K562 (cell line): ENCODE measurements at regions not wholly inside any gene's neighbourhood (a gene's known extent, or its start where the extent isn't known, plus 50 kb on each side); places are given as distances from the start of the nearest gene placed in this dataset.

Experiments used
- ATAC-seq: fragments of 200-7000 bp; cut with Tn5 transposase; 3 replicates; pipeline ENCODE4 v1.9.1; 2020; ENCODE audit warnings: moderate library complexity
- BruUV-seq: library from RNA; stranded (reverse); fragments of 400-500 nt; replicated peaks from 2 replicates; lab custom pipeline; 2021; lab: Mats Ljungman, UMichigan
- CTCF ChIA-PET: fragments of 300-600 bp; formaldehyde crosslinking; extraction: SDS; loops from one replicate; lab custom pipeline; 2021; ENCODE audit warnings: low intra/inter-chr PET ratio; lab: Yijun Ruan, JAX
- POLR2A ChIA-PET: fragments of 300-600, 350-650 bp; sonication (Branson Sonifier 250); formaldehyde crosslinking; extraction: SDS; loops from one replicate; lab custom pipeline; 2021; ENCODE audit warnings: antibody characterized with exemption, inconsistent platforms; lab: Yijun Ruan, JAX
- DNase-seq, 4 experiments: peaks; one replicate each; pipeline versions ENCODE4 v3.0.0 to v3.0.0-alpha.2; 2011 to 2018; ENCODE audit warnings: low spot score in 3 of 4, mixed read lengths in 3 of 4; ENCODE audit errors: extremely low read depth in 1 of 4
- FAIRE-seq: peaks from 2 replicates; lab custom pipeline; 2011; peaks lifted over from hg19 to GRCh38; lab: Jason Lieb, UNC
- H2AFZ ChIP-seq: 2 replicates; pipeline ENCODE4 v1.6.0; 2011; ENCODE audit warnings: low read depth, low read length, control low read depth, inconsistent platforms
- H3K27ac ChIP-seq: fragments of 200-600 bp; 3 replicates; pipeline ENCODE4 v1.8.0; 2011; ENCODE audit warnings: low read depth, mild to moderate bottlenecking, control low read depth, inconsistent platforms, low read length, moderate library complexity, mixed read lengths; ENCODE audit errors: extremely low read depth
- H3K27me3 ChIP-seq, 2 experiments: fragments of 300-600 bp in 1 of 2; 2 replicates in 1 of 2; 3 replicates in 1 of 2; pipeline versions ENCODE4 v1.6.0 to v1.8.0; 2011; ENCODE audit warnings: inconsistent platforms in 2 of 2, low read length in 2 of 2, mild to moderate bottlenecking in 1 of 2, mixed read lengths in 1 of 2, moderate library complexity in 1 of 2; ENCODE audit not compliant: control insufficient read depth in 2 of 2, insufficient read depth in 2 of 2
- H3K36me3 ChIP-seq: fragments of 300-600 bp; 3 replicates; pipeline ENCODE4 v1.8.0; 2011; ENCODE audit warnings: mild to moderate bottlenecking, low read length, inconsistent platforms; ENCODE audit not compliant: control insufficient read depth, insufficient read depth
- H3K4me1 ChIP-seq, 2 experiments: fragments of 200-600 bp in 1 of 2; replicated peaks in 1 of 2; 2 replicates in 1 of 2; 3 replicates in 1 of 2; pipeline versions ENCODE4 v1.5.1 to v1.8.0; 2011; ENCODE audit warnings: inconsistent platforms in 2 of 2, low read length in 2 of 2, mild to moderate bottlenecking in 1 of 2, mixed read lengths in 1 of 2, moderate library complexity in 1 of 2; ENCODE audit not compliant: control insufficient read depth in 2 of 2, insufficient read depth in 2 of 2
- H3K4me2 ChIP-seq: 2 replicates; pipeline ENCODE4 v1.6.1; 2011; ENCODE audit warnings: low read length, control low read depth, inconsistent platforms, mixed read lengths; ENCODE audit not compliant: insufficient read depth
- H3K4me3 ChIP-seq: fragments of 200-600 bp; sonication (generic), shearing (Covaris generic); 2 replicates; pipeline ENCODE4 v1.5.1; 2016; ENCODE audit warnings: control low read depth, inconsistent platforms
- H3K79me2 ChIP-seq: fragments of 200-600 bp; 3 replicates; pipeline ENCODE4 v1.8.0; 2011; ENCODE audit warnings: low read length, inconsistent platforms; ENCODE audit not compliant: control insufficient read depth, insufficient read depth
- H3K9ac ChIP-seq, 2 experiments: 2 replicates each; pipeline versions ENCODE4 v1.6.0 to v1.6.1; 2011; ENCODE audit warnings: low read depth in 2 of 2, low read length in 2 of 2, control low read depth in 1 of 2, inconsistent platforms in 1 of 2, mild to moderate bottlenecking in 1 of 2, mixed read lengths in 1 of 2; ENCODE audit not compliant: insufficient read depth in 1 of 2
- H3K9me1 ChIP-seq: one replicate; pipeline ENCODE4 v1.6.0; 2011; ENCODE audit warnings: inconsistent platforms, mild to moderate bottlenecking, low read length, moderate library complexity; ENCODE audit not compliant: control insufficient read depth, insufficient read depth
- H3K9me3 ChIP-seq: replicated peaks from 2 replicates; pipeline ENCODE4 v1.5.1; 2011; ENCODE audit warnings: low read depth, low read length, inconsistent platforms; ENCODE audit not compliant: control insufficient read depth, insufficient read depth
- H4K20me1 ChIP-seq: replicated peaks from 2 replicates; pipeline ENCODE4 v1.6.1; 2011; ENCODE audit warnings: low read length, inconsistent platforms, mixed read lengths; ENCODE audit not compliant: control insufficient read depth, insufficient read depth
- ESRRB ChIP-seq: fragments of 250-450 bp; sonication (Bioruptor Pico); IDR thresholded peaks from 2 replicates; pipeline ENCODE4 v1.5.0; 2020; ENCODE audit warnings: mild to moderate bottlenecking, moderate library complexity, borderline replicate concordance
- NBN ChIP-seq: fragments of 450-650 bp; IDR thresholded peaks from 2 replicates; pipeline ENCODE4 v1.6.1; 2016; ENCODE audit warnings: low read depth, mild to moderate bottlenecking
- NR2C1 ChIP-seq, 2 experiments: fragments of 450-650 bp; IDR thresholded peaks; 2 replicates each; pipeline ENCODE4 v1.6.1; 2017; ENCODE audit warnings: mild to moderate bottlenecking in 2 of 2, antibody characterized with exemption in 1 of 2, inconsistent platforms in 1 of 2, missing compliant biosample characterization in 1 of 2, missing genetic modification characterization in 1 of 2
- ZFPM2 ChIP-seq: fragments of 250-450 bp; sonication (Bioruptor Pico); IDR thresholded peaks from 2 replicates; pipeline ENCODE4 v1.5.1; 2022; ENCODE audit warnings: mild to moderate bottlenecking
- WGBS: fragments of 100-300 bp; shearing (Covaris generic); methylation state at CpG from one replicate; pipeline ENCODE4 v1.1.6; 2016; ENCODE audit warnings: low coverage, mixed read lengths; ENCODE audit not compliant: insufficient coverage; ENCODE audit errors: missing lambda C conversion rate; 5-methylcytosine and 5-hydroxymethylcytosine counted together
- in situ Hi-C: fragments of 300-500 bp; cut with MboI; formaldehyde crosslinking; loops from 4 replicates; pipeline ENCODE4 v1.15.0; 2018; ENCODE audit warnings: inconsistent platforms, mixed read lengths
- intact Hi-C: fragments of 100-400 bp; cut with micrococcal nuclease; formaldehyde crosslinking; loops from 2 replicates; pipeline ENCODE4 v1.14.2; 2022
- TF ChIP-seq, protein P1 (sequence below): fragments of 250-450 bp; sonication (Bioruptor Pico); IDR thresholded peaks from 2 replicates; pipeline ENCODE4 v1.8.0; 2021; ENCODE audit warnings: moderate library complexity, mild to moderate bottlenecking, inconsistent platforms
- TF ChIP-seq, protein P2 (sequence below): fragments of 250-450 bp; sonication (Bioruptor Pico); IDR thresholded peaks from 2 replicates; pipeline ENCODE4 v1.9.0; 2021; ENCODE audit warnings: mild to moderate bottlenecking, inconsistent platforms
- TF ChIP-seq, protein P3 (sequence below): sonication (generic); IDR thresholded peaks from 2 replicates; pipeline ENCODE4 v1.6.1; 2016

DNA sequence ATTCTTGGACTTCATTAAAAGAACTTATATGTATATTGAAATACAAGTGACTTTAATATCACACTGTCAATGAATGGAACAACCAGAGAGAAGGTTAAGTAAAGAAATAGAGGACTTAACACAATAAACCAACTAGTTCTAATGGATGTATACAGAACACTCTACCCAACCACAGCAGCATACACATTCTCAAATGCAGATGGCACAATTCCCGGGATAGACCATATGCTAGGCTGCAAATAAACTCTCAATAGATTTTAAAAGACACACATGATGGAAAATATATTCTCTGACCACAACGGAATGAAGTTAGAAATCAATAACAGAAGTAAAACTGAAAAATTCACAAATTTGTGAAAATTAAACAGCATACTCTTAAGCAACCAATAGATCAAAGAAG is 214.3 kb upstream of the LINGO1 start (continued):
- TF ChIP-seq, protein P1, sequence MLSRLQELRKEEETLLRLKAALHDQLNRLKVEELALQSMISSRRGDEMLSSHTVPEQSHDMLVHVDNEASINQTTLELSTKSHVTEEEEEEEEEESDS (CRISPR knock-in tag) = no peak
- no peak for TF ChIP-seq ZFPM2 (CRISPR knock-in tag)
- TF ChIP-seq, protein P2, sequence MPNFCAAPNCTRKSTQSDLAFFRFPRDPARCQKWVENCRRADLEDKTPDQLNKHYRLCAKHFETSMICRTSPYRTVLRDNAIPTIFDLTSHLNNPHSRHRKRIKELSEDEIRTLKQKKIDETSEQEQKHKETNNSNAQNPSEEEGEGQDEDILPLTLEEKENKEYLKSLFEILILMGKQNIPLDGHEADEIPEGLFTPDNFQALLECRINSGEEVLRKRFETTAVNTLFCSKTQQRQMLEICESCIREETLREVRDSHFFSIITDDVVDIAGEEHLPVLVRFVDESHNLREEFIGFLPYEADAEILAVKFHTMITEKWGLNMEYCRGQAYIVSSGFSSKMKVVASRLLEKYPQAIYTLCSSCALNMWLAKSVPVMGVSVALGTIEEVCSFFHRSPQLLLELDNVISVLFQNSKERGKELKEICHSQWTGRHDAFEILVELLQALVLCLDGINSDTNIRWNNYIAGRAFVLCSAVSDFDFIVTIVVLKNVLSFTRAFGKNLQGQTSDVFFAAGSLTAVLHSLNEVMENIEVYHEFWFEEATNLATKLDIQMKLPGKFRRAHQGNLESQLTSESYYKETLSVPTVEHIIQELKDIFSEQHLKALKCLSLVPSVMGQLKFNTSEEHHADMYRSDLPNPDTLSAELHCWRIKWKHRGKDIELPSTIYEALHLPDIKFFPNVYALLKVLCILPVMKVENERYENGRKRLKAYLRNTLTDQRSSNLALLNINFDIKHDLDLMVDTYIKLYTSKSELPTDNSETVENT (CRISPR knock-in tag) = no peak
- TF ChIP-seq NR2C1 (IDR thresholded peaks at IDR 0.05) = no peak
- TF ChIP-seq NR2C1 (tag; IDR thresholded peaks at IDR 0.05) = no peak
- no peak for TF ChIP-seq ESRRB (CRISPR knock-in tag)

DNA sequence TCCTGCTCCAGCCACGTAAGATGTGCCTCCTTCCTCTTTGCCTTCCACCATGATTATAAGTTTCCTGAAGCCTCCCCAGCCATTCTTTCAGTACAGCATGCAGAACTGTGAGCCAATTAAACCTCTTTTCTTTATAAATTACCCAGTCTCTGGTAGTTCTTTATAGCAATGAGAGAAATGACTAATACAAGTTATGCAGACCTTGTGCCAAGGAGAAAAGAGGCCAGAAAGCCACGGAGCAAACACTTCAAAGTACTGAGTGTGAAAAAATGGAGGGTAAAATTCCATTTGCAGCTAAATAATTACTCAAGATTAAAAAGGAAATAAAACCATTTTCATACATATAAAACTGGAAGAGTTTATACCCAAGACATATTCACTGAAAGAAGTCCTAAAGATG is 213.6 kb upstream of the LINGO1 start:
- no peak for DNase-seq
- Histone ChIP-seq H2AFZ (no peak overlapping the region), H3K4me3 (no peak overlapping the region), H4K20me1 (no peaks in the 10 kb centered on the region), H3K9me3 (no peaks in the 10 kb centered on the region), H3K27ac (no peak overlapping the region), H3K4me2 (no peak overlapping the region), H3K9me1 (no peaks in the 10 kb centered on the region), H3K4me1 (no peaks in the 10 kb centered on the region), H3K9ac (no peak overlapping the region), H3K27me3 (peaks cover 12 to 15% of the 10 kb centered on the region in 2 experiments; a peak in 4 of 5 replicates), H3K36me3 (no peaks in the 10 kb centered on the region), H3K79me2 (no peaks in the 10 kb centered on the region)
- TF ChIP-seq, protein P3, sequence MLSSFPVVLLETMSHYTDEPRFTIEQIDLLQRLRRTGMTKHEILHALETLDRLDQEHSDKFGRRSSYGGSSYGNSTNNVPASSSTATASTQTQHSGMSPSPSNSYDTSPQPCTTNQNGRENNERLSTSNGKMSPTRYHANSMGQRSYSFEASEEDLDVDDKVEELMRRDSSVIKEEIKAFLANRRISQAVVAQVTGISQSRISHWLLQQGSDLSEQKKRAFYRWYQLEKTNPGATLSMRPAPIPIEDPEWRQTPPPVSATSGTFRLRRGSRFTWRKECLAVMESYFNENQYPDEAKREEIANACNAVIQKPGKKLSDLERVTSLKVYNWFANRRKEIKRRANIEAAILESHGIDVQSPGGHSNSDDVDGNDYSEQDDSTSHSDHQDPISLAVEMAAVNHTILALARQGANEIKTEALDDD = no peak
- TF ChIP-seq NBN = no peak
- CTCF ChIA-PET = no interaction called here
- FAIRE-seq = no peak
- no peak for ATAC-seq
- in situ Hi-C loops = no loop called here
- POLR2A ChIA-PET = interaction anchor here (0.9 kb wide), 1 partner anchor 46 kb away, joined by 3 read pairs; no protein-coding TSS in a partner anchor
- WGBS = 0% methylated on average over 1 of the region's 2 CpGs
- intact Hi-C loops = no loop called here
- no TSS peak for BruUV-seq
